Gastrocnemius medialis (tissue), 4 donors: ENCODE measurements at regions not wholly inside any gene's neighbourhood (a gene's known extent, or its start where the extent isn't known, plus 50 kb on each side); places are given as distances from the start of the nearest gene placed in this dataset.

Experiments
- CTCF ChIP-seq, 5 experiments: fragments of 450-650 bp in 3 of 5; fragments of 200-600 bp in 2 of 5; sonication (generic) in 2 of 5; IDR thresholded peaks in 4 of 5; conservative IDR thresholded peaks in 1 of 5; 1 replicate in 4 of 5; 2 replicates in 1 of 5; pipeline ENCODE4 v1.5.1; 2016 to 2019; ENCODE audit warnings: antibody characterized with exemption in 5 of 5, mild to moderate bottlenecking in 3 of 5, moderate library complexity in 3 of 5
- POLR2A ChIP-seq, 2 donors: fragments of 450-650 bp; IDR thresholded peaks; one replicate each; pipeline ENCODE4 v1.6.1; 2017; ENCODE audit warnings: antibody characterized with exemption in 2 of 2, mild to moderate bottlenecking in 2 of 2, moderate library complexity in 2 of 2

GRCh38 chr3:8147711-8148110 is 353.9 kb upstream of the LMCD1 start:
- no peak for TF ChIP-seq CTCF (IDR thresholded peaks at IDR 0.05 in 4 of 5, conservative IDR thresholded peaks at IDR 0.05 in 1 of 5)
- no peak for TF ChIP-seq POLR2A (IDR thresholded peaks at IDR 0.05)
